Stimulated activated naive CD4-positive, alpha-beta T cell treated with Interleukin-2 at 50 U/mL for 16 hours (primary cell): ENCODE measurements at regions not wholly inside any gene's neighbourhood (a gene's known extent, or its start where the extent isn't known, plus 50 kb on each side); places are given as distances from the start of the nearest gene placed in this dataset.
A peak's percentile ranks its signal among the peaks of the same experiment; 100 is the strongest.
"Not testable (repeated sequence)": the region's sequence is repeated elsewhere in the genome, so short reads cannot be mapped to it uniquely, and the experiment has no call there.

Experiments used
- DNase-seq: peaks from one replicate; lab custom pipeline; 2025; lab: John Stamatoyannopoulos, UW

- no peak for DNase-seq
Observed at GRCh38 chrX:65451663-65452062, 82.9 kb downstream of the LAS1L start.

- DNase-seq = no peak
Observed at GRCh38 chrX:65420154-65420553, 114.4 kb downstream of the LAS1L start.

DNA sequence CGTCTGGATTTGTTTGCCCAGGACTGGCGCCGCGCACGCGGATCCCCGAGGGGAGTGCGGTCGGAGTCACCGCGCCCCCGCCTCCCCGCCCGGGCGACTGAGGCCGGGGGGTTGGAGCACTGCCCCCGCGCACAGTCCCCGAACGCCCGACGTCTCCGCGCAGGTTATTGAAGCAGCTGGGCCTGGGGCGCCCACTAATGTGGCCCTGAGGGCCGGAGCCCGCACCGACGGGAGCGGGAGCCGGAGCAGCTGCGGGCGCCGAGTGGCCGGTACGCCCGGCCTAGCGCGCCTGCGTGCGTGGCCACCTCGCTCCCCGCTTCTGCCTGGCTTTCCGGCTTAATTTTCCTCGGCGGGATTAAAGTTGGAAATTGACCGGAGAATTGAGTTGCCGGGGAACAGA is 126.9 kb downstream of the LAS1L start:
- not testable (repeated sequence) for DNase-seq

DNA sequence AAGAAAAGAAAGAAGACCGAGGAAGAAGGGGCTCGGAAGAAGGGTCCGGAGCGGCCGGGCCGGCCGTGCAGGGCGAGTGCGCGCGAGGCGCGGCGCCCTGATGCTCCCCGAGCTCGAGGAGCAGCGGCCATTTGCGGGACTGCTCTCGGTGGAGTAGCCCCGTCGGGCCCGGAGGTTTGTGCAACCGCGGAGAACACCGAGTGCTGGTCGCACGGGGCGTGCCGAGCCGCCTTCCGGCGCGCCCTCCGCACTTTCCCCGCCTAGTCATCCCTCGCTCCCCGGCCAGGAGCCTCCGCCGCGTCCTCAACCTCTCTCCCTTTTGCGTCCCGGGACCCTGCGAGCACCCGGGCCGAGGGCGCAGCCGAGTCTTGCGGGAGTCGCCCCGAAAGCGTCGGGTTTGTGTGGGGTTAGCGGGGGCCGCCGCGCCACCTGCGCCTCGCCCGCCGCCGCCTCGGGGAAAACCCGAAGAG is 127.4 kb downstream of the LAS1L start:
- no peak for DNase-seq

DNA sequence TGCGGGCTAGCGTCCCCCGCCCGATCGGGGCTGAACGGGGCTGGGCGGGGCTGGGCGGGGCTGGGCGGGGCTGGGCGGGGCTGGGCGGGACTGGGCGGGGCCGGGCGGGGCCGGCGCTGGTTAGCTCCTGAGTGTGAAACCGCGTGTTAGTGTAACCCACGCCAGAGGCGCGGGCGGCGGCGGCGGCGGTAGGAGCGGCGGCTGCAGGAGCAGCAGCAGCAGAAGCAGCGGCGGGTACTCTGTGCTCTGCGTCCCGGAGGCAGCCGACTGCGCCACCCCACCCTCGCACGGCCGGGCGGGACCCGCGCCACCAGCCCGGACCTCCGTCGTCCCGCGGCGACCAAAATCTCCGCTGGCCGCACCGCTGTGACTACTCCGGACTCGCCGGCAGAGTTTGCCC is 128.1 kb downstream of the LAS1L start:
- DNase-seq = peak; percentile 5

GRCh38 chrX:65392284-65392683 is 142.3 kb downstream of the LAS1L start:
- no peak for DNase-seq

GRCh38 chrX:65389120-65389519 is 145.5 kb downstream of the LAS1L start:
- DNase-seq = not testable (repeated sequence)
